Testis (tissue), 2 donors: ENCODE measurements at regions not wholly inside any gene's neighbourhood (a gene's known extent, or its start where the extent isn't known, plus 50 kb on each side); places are given as distances from the start of the nearest gene placed in this dataset.

Source experiments
- DNase-seq: peaks from one replicate; pipeline ENCODE4 v3.0.0-alpha.2; 2019
- H3K27ac ChIP-seq, 2 donors: fragments of 200-600 bp; sonication (generic); one replicate each; pipeline ENCODE4 v1.5.1; 2019
- H3K27me3 ChIP-seq: fragments of 200-600 bp; sonication (generic); one replicate; pipeline ENCODE4 v1.5.1; 2019
- H3K36me3 ChIP-seq: fragments of 200-600 bp; sonication (generic); one replicate; pipeline ENCODE4 v1.5.1; 2017; ENCODE audit warnings: low read depth; ENCODE audit errors: missing control alignments
- H3K4me1 ChIP-seq: fragments of 200-600 bp; sonication (generic); one replicate; pipeline ENCODE4 v1.5.1; 2019
- H3K4me3 ChIP-seq, 2 donors: fragments of 200-600 bp; sonication (generic); one replicate each; pipeline ENCODE4 v1.5.1; 2017 to 2019
- H3K9me3 ChIP-seq: fragments of 200-600 bp; sonication (generic); one replicate; pipeline ENCODE4 v1.5.1; 2017
- POLR2A ChIP-seq: fragments of 450-650 bp; IDR thresholded peaks from one replicate; pipeline ENCODE4 v1.6.1; 2017; ENCODE audit warnings: antibody characterized with exemption, mild to moderate bottlenecking, moderate library complexity
- WGBS, 2 donors: methylation state at CpG; one replicate each; pipeline ENCODE4 v1.1.5; 2018; 5-methylcytosine and 5-hydroxymethylcytosine counted together
- intact Hi-C: fragments of 100-400 bp; cut with DNase I; formaldehyde crosslinking; loops from one replicate; pipeline ENCODE4 v1.15.1; 2023; ENCODE audit warnings: low total_unique reads
- TF ChIP-seq, protein P1 (sequence below), 3 experiments: fragments of 450-650 bp in 2 of 3; fragments of 200-600 bp in 1 of 3; sonication (generic) in 1 of 3; IDR thresholded peaks; one replicate each; pipeline ENCODE4 v1.5.1; 2016 to 2019; ENCODE audit warnings: antibody characterized with exemption in 3 of 3, mild to moderate bottlenecking in 2 of 3, moderate library complexity in 1 of 3

GRCh38 chr4:125762537-125762936, 447.8 kb downstream of the FAT4 start:
- no peak overlapping the region for H3K27ac ChIP-seq
- no peaks in the 10 kb centered on the region for H3K4me1 ChIP-seq
- H3K4me3 ChIP-seq, result no peak overlapping the region
- no peaks in the 10 kb centered on the region for H3K27me3 ChIP-seq
- H3K9me3 ChIP-seq, result no peaks in the 10 kb centered on the region
- TF ChIP-seq, protein P1, sequence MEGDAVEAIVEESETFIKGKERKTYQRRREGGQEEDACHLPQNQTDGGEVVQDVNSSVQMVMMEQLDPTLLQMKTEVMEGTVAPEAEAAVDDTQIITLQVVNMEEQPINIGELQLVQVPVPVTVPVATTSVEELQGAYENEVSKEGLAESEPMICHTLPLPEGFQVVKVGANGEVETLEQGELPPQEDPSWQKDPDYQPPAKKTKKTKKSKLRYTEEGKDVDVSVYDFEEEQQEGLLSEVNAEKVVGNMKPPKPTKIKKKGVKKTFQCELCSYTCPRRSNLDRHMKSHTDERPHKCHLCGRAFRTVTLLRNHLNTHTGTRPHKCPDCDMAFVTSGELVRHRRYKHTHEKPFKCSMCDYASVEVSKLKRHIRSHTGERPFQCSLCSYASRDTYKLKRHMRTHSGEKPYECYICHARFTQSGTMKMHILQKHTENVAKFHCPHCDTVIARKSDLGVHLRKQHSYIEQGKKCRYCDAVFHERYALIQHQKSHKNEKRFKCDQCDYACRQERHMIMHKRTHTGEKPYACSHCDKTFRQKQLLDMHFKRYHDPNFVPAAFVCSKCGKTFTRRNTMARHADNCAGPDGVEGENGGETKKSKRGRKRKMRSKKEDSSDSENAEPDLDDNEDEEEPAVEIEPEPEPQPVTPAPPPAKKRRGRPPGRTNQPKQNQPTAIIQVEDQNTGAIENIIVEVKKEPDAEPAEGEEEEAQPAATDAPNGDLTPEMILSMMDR (IDR thresholded peaks at IDR 0.05), result no peak
- no peak for TF ChIP-seq POLR2A
- intact Hi-C loops, result no loop called here
- WGBS, 2 donors, result 70 to 79% methylated on average over 3 of the region's 3 CpGs
- H3K36me3 ChIP-seq, result no peaks in the 10 kb centered on the region
- DNase-seq, result no peak

DNA sequence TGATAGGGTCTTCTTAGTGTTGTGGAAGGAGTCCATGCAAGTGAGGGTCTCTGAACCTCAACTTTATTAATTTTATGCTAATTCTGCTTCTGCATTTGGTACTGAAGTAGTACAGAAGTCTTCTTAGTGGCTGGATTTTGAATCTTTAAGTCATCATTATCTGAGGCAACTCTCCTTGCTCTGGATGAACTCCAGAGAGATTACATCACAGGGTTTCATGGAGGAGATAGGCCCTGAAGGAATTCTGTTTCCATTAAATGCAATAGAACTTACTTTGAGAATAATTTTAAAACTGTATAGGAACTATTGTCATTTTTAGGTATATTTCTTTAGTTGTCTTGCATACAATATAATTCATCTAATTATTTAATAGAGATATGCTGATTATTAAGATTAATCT, 451.2 kb downstream of the FAT4 start:
- Histone ChIP-seq H3K9me3 (no peaks in the 10 kb centered on the region), H3K4me1 (no peaks in the 10 kb centered on the region), H3K27me3 (no peaks in the 10 kb centered on the region), H3K4me3 (no peak overlapping the region), H3K36me3 (no peaks in the 10 kb centered on the region), H3K27ac (no peak overlapping the region)
- TF ChIP-seq, protein P1 (IDR thresholded peaks at IDR 0.05), result no peak
- TF ChIP-seq POLR2A, result no peak
- intact Hi-C loops, result no loop called here
- DNase-seq, result no peak

DNA sequence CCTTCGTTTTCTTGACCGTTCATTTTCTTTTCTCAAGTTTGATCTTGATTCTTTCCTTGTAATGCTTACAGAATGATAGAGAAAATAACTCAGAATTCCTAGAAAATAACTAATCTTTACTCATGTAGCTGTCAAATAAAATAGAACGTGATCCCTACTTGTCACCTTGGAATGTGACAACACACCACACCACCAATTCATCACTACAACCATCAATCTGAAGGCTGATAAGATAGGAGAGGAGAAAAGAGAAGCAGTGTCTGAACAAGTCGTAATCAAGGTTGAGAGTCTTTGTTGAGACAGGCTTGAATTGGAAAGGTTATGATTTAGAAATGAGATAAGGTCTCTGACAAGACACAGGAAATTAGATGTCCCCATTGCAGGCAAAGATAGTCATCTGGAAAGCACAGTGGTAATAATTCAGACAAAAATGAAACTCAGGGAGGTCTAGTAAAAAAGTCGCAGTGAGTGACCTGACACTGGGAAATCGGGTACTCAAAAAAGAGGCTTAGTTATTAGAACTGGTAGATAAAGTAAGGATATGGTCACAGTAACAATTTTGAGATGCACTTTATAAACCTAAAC, 456.2 kb downstream of the FAT4 start:
- no peaks in the 10 kb centered on the region for H3K9me3 ChIP-seq
- H3K4me3 ChIP-seq, result no peak overlapping the region
- no peaks in the 10 kb centered on the region for H3K4me1 ChIP-seq
- WGBS, 2 donors, result 78 to 85% methylated on average over 6 of the region's 6 CpGs
- intact Hi-C loops, result no loop called here
- TF ChIP-seq, protein P1 (IDR thresholded peaks at IDR 0.05), result no peak
- TF ChIP-seq POLR2A, result no peak
- H3K27me3 ChIP-seq, result no peaks in the 10 kb centered on the region
- no peaks in the 10 kb centered on the region for H3K36me3 ChIP-seq
- H3K27ac ChIP-seq, result no peak overlapping the region
- DNase-seq, result no peak

- Histone ChIP-seq H3K27me3 (no peaks in the 10 kb centered on the region), H3K36me3 (no peaks in the 10 kb centered on the region), H3K27ac (no peak overlapping the region), H3K4me3 (no peak overlapping the region), H3K4me1 (no peaks in the 10 kb centered on the region), H3K9me3 (no peaks in the 10 kb centered on the region)
- no peak for DNase-seq
- 86 to 95% methylated on average over 1 of the region's 1 CpG for WGBS, 2 donors
- no peak for TF ChIP-seq POLR2A
- intact Hi-C loops, result no loop called here
Measured at GRCh38 chr4:125772680-125773079, 457.9 kb downstream of the FAT4 start.

GRCh38 chr4:125773502-125773901, 458.7 kb downstream of the FAT4 start:
- Histone ChIP-seq H3K27me3 (no peaks in the 10 kb centered on the region), H3K36me3 (no peaks in the 10 kb centered on the region), H3K4me1 (no peaks in the 10 kb centered on the region), H3K27ac (no peak overlapping the region), H3K4me3 (no peak overlapping the region), H3K9me3 (no peaks in the 10 kb centered on the region)
- DNase-seq, result no peak
- 87 to 93% methylated on average over 1 of the region's 1 CpG for whole genome bisulfite sequencing, 2 donors
- no peak for TF ChIP-seq POLR2A
- TF ChIP-seq, protein P1 (IDR thresholded peaks at IDR 0.05), result no peak
- intact Hi-C loops, result no loop called here
